HAP-1 (cell line): ENCODE measurements at regions not wholly inside any gene's neighbourhood (a gene's known extent, or its start where the extent isn't known, plus 50 kb on each side); places are given as distances from the start of the nearest gene placed in this dataset.

Experiments
- DNase-seq, 2 experiments: peaks; one replicate each; pipeline ENCODE4 v3.0.0-alpha.2; 2016 to 2020; ENCODE audit warnings: low spot score in 2 of 2
- H3K27me3 ChIP-seq: fragments of 250-450 bp; sonication (Bioruptor Pico); 2 replicates; pipeline ENCODE4 v1.5.1; 2020; ENCODE audit warnings: low read depth, mild to moderate bottlenecking, moderate library complexity
- H3K36me3 ChIP-seq: fragments of 250-450 bp; sonication (Bioruptor Pico); replicated peaks from 2 replicates; pipeline ENCODE4 v1.5.1; 2020; ENCODE audit warnings: mild to moderate bottlenecking
- H3K4me1 ChIP-seq: fragments of 250-450 bp; sonication (Bioruptor Pico); 2 replicates; pipeline ENCODE4 v1.5.1; 2020; ENCODE audit warnings: mild to moderate bottlenecking
- H3K4me3 ChIP-seq: fragments of 250-450 bp; sonication (Bioruptor Pico); 2 replicates; pipeline ENCODE4 v1.5.1; 2020; ENCODE audit warnings: mild to moderate bottlenecking, moderate library complexity
- H3K9me3 ChIP-seq: fragments of 250-450 bp; sonication (Bioruptor Pico); 2 replicates; pipeline ENCODE4 v1.5.1; 2020; ENCODE audit warnings: mild to moderate bottlenecking, moderate library complexity
- in situ Hi-C: fragments of 300-500 bp; cut with MboI; formaldehyde crosslinking; loops from 3 replicates; pipeline ENCODE4 v1.14.3; 2020; ENCODE audit warnings: low sequenced_read_pairs, inconsistent platforms, mixed read lengths

DNA sequence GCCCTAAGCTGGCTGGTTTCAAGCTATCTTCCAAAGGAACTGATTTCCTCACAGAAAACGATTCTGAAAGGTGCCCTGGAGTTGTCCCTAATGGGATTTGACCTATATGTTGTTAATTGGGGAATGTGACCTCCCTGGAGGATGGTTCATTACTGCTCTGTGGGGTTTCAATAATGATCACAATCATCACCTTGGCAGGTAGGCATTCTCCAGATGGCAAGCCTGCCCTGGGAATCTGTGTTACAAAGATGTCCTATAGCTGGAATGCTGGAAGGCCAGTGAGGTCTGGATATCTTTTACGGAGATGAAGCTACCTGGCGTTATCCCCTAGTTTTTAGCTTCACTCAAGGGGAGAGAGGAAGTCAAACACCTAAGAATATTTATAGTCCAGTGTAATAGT, 167.6 kb downstream of the TTC8 start:
- DNase-seq, result no peak
- Histone ChIP-seq H3K36me3 (no peaks in the 10 kb centered on the region), H3K9me3 (no peaks in the 10 kb centered on the region), H3K27me3 (no peaks in the 10 kb centered on the region), H3K4me3 (no peak overlapping the region), H3K4me1 (no peaks in the 10 kb centered on the region)
- in situ Hi-C loops, result no loop called here

DNA sequence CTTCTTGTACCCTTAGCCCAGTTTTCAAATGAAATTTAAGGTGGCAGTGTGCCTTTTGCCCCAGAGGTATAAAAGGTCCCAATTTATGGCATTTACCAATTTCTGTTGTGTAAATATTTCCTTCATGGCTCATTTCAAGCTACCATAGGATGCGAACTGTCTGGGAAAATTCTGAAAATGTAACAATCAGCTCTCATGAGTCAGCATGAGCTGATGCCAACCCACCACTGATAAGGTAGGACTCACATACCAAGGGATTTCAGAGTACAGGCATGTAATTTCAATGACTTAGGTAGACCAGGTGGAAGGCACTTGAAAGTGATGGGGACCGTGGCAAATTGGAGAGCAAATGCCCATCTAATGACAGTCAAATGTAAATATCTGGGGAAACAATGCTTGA, 169.5 kb downstream of the TTC8 start:
- H3K4me3 ChIP-seq, result no peak overlapping the region
- no peaks in the 10 kb centered on the region for H3K27me3 ChIP-seq
- no peaks in the 10 kb centered on the region for H3K36me3 ChIP-seq
- DNase-seq, result no peak
- no peaks in the 10 kb centered on the region for H3K9me3 ChIP-seq
- in situ Hi-C loops, result no loop called here
- no peaks in the 10 kb centered on the region for H3K4me1 ChIP-seq

DNA sequence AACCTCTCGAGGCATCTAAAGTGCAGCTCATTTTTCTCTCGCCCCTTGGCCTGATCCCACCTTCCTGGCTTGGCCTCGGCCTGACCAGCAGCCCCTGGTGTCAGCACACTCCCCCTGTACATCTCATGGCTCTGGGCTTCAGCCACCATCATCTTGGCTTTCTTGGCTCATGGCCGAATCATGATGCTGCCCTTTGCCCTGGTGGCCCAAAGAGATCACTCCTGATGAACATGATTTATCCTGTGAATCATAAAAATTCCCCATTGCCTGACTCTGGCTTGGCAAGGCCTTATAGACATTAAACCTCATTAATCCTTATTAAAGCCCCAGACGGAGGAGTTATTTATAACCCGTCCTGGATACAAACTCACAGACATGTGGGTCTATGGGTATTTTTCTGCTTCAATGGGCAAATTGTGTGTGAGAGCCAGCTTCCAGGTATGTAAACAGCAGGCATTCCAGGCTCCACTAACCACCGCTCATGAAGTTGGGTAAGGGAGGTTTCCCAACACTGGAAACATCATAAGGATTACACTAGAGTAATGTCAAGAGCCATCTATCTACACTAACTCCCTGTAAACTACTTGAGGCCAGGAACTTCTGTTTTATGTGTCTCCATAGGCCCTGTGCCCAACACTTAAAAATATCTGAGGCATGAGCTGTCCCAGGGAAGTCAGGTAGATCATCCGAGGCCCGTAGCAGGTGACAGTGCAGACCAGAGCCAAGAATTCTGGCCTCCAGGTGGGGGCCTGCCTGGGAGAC, 171.2 kb downstream of the TTC8 start:
- H3K4me1 ChIP-seq, result no peaks in the 10 kb centered on the region
- in situ Hi-C loops, result no loop called here
- no peaks in the 10 kb centered on the region for H3K27me3 ChIP-seq
- no peak for DNase-seq
- H3K9me3 ChIP-seq, result no peaks in the 10 kb centered on the region
- H3K4me3 ChIP-seq, result no peak overlapping the region
- H3K36me3 ChIP-seq, result no peaks in the 10 kb centered on the region

DNA sequence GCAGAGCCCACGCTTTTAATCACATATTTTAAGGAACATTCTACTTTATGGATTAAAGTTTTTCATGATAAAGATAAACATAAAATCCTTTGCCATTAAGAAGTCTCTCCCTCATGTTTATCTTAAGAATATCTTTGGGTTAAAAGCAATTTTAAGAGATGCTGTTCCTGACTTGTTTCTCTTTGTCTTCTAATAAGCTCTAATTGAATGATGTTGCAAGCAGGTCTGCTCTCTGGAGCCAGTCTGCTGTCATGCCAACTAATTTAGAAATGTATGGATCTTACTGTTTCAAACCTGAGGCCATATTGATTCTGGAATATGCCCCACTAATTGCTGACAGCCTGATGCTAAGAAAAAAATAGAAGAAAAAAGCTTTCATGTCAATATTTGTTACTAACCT, 173.6 kb downstream of the TTC8 start:
- in situ Hi-C loops, result no loop called here
- no peaks in the 10 kb centered on the region for H3K36me3 ChIP-seq
- no peaks in the 10 kb centered on the region for H3K4me1 ChIP-seq
- no peak for DNase-seq
- H3K27me3 ChIP-seq, result no peaks in the 10 kb centered on the region
- H3K4me3 ChIP-seq, result no peak overlapping the region
- no peaks in the 10 kb centered on the region for H3K9me3 ChIP-seq

DNA sequence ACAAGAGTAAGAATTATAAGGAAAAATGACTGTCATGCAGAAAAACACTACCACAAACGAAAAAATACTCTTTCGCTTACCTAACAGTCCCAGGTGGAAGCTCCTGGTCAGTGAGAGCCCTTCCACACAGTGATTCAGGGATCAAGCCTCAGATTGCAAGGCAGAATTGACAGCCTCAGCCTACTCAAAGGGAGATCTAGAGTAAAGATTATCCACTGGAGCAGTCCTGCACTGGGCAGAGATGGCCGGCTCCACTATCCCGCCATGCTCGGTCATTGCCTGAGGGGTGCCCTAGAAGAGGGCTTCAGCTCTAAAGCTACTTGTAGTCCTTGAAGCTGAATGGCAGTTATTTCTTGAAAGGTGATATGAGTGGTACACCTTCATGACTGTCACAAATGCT, 174.7 kb downstream of the TTC8 start:
- in situ Hi-C loops, result no loop called here
- Histone ChIP-seq H3K36me3 (no peaks in the 10 kb centered on the region), H3K4me3 (no peak overlapping the region), H3K27me3 (no peaks in the 10 kb centered on the region), H3K9me3 (no peaks in the 10 kb centered on the region), H3K4me1 (no peaks in the 10 kb centered on the region)
- DNase-seq, result no peak

DNA sequence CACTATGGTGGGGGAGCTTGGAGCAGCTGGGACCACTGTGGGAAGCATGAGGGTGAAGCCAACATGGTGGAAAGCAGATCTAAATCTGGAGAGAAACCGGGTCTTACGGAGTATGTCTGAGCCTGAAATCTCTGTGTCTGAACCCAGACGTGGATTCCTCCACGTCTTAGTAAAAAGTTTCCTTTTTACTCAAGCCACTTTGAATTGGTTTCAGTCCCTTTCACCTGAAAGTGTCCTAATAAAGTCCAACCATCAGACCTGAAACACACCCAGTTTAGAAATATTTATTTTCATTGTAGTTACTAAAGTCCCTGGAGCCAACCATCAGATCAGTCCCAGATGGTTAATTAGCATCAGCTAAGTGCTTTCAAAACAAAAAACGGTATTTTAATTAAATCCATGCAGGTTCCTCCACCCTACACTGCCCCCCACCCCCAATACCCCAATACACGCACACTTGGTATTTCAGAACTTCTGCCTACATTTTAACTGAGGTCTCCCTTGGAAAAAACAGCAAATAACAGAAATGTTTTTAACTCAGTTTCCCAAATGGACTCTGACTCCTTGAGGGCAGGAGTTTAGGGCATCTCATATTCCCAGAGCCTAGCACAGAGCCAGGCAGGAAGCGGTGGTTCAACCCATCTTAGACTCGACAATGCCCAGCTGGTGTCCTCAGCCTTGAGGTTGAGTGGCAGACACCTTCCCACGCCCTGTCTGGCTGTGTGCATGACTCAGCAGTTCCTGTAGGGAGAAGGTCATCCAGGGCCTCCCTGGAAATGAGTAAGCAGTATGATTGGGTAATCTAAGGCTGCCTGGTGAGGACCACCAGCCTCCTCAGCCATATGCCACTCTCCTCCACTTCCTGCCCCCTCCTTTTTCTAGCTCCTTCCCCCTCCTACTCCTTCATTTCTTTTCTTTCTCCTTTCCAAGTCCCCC, 175.8 kb downstream of the TTC8 start:
- H3K9me3 ChIP-seq, result no peaks in the 10 kb centered on the region
- H3K36me3 ChIP-seq, result no peaks in the 10 kb centered on the region
- no peak overlapping the region for H3K4me3 ChIP-seq
- H3K27me3 ChIP-seq, result no peaks in the 10 kb centered on the region
- in situ Hi-C loops, result no loop called here
- H3K4me1 ChIP-seq, result no peaks in the 10 kb centered on the region
- DNase-seq, result peak in 1 of 2 experiments; percentile 13

DNA sequence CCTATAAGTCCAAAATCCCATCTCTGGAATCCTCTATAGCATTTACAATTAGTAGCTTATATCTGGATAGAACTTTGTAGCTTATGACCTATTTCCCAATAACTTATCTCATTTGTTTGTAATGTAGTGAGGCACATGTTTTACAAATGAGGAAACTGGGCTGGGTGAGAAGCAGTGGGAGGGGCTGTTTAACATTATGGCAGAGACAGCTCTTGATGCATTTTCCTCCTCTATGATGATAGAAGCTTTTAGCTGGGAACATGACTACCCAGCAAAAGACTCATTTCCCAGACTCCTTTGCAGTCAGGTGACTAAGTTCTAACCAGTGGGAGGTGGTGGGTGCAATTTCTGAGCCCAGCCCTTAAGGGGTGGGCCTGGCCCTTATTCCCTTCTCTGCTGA, 179.7 kb downstream of the TTC8 start:
- Histone ChIP-seq H3K36me3 (no peaks in the 10 kb centered on the region), H3K4me1 (no peaks in the 10 kb centered on the region), H3K4me3 (no peak overlapping the region), H3K27me3 (no peaks in the 10 kb centered on the region), H3K9me3 (no peaks in the 10 kb centered on the region)
- DNase-seq, result no peak
- in situ Hi-C loops, result no loop called here

DNA sequence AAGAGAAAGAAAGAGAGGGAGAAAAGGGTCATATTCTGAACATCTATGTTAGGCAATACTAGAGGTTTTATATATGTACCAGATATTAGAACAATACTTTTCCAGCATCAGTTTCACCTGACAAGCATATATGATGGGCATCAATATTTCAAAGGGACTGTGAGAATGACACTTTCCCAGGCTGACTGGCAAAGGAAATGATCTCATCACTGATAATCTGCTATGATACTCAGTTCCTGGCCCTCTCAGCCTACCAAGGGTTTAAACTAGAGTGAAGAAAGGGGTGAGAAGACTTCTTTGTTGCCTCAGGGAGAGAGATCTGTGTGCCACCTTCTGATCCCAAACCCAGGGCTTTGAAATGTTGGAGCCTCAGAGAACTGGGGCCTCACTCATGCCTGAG, 183.5 kb downstream of the TTC8 start:
- in situ Hi-C loops, result no loop called here
- no peak for DNase-seq
- H3K27me3 ChIP-seq, result no peaks in the 10 kb centered on the region
- no peak overlapping the region for H3K4me3 ChIP-seq
- H3K36me3 ChIP-seq, result no peaks in the 10 kb centered on the region
- no peaks in the 10 kb centered on the region for H3K4me1 ChIP-seq
- H3K9me3 ChIP-seq, result no peaks in the 10 kb centered on the region

DNA sequence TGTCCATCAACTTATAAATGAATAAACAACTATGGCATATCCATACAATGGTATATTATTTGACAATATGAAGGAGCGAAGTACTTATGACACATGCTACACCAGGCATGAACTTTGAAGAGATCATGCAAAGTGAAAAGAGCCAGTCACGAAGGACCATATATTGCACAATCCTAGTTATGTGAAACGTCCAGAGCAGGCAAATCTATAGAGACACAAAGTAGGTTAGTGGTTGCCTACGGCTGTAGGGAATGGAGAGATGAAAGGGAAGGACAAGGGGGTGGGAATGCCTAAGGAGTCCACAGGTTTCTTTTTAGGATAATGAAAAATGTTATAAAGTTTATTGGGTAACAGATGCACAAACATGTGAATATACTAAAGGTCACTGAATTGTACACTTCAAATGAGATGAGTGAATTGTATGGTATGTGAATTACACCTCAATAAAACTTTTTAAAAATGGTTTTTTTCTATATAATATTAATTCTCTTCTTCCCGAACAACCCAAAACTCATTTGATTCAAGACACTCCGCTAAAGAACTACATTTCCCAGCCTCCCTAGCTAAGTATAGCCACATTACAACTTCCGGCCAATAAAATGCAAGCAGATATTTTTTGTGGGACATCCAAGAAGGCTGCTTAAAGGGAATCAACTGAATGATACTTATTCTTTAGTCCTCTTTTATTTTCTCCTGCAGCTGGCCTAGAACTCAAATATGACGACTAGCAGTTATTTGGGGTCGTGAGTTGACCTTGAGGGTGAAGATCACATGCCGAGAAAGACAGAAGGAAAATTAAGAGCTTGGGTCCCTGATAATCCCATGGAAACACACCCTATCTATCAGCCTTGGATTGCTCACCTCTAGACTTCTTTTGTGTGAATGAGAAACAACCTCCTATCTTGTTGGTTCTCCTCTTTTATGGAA, 187.2 kb downstream of the TTC8 start:
- H3K4me1 ChIP-seq, result no peaks in the 10 kb centered on the region
- in situ Hi-C loops, result loop anchor here (10.0 kb wide), 1 partner anchor 347 kb away; no protein-coding TSS in a partner anchor
- no peaks in the 10 kb centered on the region for H3K9me3 ChIP-seq
- H3K4me3 ChIP-seq, result no peak overlapping the region
- H3K27me3 ChIP-seq, result no peaks in the 10 kb centered on the region
- no peaks in the 10 kb centered on the region for H3K36me3 ChIP-seq
- DNase-seq, result no peak

DNA sequence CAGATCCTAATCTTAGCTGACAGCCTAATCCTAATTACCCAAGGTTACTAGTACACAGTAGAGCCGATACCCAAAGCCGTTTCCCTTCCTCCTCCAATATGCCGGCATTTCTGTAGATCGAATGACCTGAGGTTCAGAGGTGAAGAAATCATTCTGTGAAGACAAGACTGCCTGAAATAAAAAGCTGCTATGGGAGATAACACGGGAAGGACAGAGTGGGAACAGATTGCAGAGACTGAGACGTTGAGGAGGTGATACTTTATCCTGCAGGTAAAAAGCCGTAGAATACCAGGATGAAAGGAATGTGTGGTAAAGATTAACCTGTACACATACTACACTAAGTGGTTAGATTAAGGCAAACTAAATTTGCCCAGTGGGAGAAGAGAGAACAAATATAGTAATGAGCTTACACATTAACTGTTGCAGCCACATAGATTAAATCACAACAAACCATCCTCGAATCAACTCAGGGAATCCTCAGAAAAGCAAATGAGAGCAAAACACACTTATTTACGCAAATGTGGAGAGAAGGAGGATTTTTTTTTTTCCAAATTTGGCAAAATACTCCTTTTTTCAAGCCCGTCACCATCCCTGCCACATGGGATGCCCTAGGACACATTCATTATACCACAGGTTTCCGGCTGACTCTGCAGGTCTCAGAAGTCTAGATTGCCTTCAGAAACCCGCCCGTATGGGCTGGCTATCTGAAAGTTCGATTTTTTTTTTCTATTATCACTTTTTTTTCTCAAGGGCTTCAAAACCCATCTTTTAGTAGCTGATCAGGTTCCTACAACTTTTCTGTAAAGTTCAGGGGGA, 188.0 kb downstream of the TTC8 start:
- Histone ChIP-seq H3K27me3 (no peaks in the 10 kb centered on the region), H3K4me3 (no peak overlapping the region), H3K9me3 (no peaks in the 10 kb centered on the region), H3K4me1 (no peaks in the 10 kb centered on the region), H3K36me3 (no peaks in the 10 kb centered on the region)
- in situ Hi-C loops, result loop anchor here (10.0 kb wide), 1 partner anchor 348 kb away; no protein-coding TSS in a partner anchor
- DNase-seq, result no peak

DNA sequence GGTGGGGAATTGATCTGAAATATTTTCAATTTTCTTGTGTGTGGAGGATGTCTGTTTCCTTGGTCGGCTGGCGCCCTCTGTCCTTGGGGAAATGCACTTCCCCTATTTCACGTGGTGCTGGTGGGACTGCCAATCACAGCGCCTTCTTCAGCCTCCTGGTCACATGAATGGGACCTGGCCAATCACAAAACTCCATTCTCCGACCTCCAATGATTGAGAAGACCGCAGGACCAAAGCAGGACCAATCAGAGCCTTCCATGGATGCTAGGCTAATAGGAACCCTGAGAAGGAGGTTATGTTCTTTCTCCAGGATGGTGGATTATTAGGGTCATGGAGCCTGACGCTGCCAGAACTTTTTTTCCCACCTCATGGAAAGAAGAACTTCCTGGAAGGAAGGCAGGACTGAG, 188.7 kb downstream of the TTC8 start:
- in situ Hi-C loops, result loop anchor here (10.0 kb wide), 1 partner anchor 348 kb away; no protein-coding TSS in a partner anchor
- H3K4me1 ChIP-seq, result no peaks in the 10 kb centered on the region
- H3K9me3 ChIP-seq, result no peaks in the 10 kb centered on the region
- no peaks in the 10 kb centered on the region for H3K36me3 ChIP-seq
- no peaks in the 10 kb centered on the region for H3K27me3 ChIP-seq
- DNase-seq, result peak in 1 of 2 experiments; percentile 59
- H3K4me3 ChIP-seq, result no peak overlapping the region

DNA sequence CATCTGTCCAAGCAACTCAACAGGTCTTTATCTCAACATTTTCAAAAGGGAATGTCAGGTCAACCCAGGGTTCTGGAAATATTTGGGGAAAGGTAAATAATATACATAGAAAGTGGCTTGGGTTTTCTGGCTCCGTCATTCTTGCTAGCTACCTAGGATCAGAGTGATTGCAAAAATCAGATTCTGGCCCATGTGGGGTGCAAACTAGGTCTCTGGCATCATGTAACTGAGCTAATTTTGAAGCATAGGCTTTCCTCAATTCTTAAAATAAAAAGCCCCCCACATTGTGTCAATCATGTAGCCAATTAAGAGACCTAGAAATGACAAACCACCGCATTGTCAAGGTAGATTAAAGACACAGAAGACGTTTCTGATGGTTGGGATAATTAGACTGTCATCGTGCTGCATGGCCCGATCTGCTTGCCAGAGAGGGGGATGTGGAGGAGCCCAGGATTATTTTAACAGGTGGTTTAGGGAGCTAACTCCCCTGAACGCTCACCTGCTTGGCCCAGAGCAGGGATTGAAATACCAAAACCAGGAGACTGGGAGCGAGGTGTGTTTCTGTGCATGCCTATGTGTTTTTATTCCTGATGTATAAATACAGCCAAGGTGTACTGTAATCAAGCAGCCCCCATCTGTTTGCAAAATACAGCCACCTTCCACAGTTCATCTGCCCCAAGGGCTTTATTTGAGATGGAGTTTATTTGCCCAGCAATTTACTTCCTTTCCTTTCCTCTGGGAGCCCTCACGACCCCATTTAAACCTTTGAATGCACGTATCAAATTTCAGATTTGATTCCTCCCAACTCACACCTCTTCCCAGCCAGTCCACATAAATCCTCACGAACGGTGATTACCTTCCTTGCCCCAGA, 189.5 kb downstream of the TTC8 start:
- Histone ChIP-seq H3K27me3 (no peaks in the 10 kb centered on the region), H3K4me3 (no peak overlapping the region), H3K36me3 (no peaks in the 10 kb centered on the region), H3K9me3 (no peaks in the 10 kb centered on the region), H3K4me1 (no peaks in the 10 kb centered on the region)
- in situ Hi-C loops, result loop anchor here (10.0 kb wide), 1 partner anchor 349 kb away; no protein-coding TSS in a partner anchor
- no peak for DNase-seq
